ENCODE measurements at regions not wholly inside any gene's neighbourhood (a gene's known extent, or its start where the extent isn't known, plus 50 kb on each side); places are given as distances from the start of the nearest gene placed in this dataset.

- DNase-seq (ENCODE audit: low spot score in 2 of 2) (no peak), ATAC-seq (no peak)
- H3K36me3 Mint-ChIP-seq = no peaks in the 10 kb centered on the region
- H3K9me3 Mint-ChIP-seq = no peaks in the 10 kb centered on the region
- no peak overlapping the region for H3K27ac Mint-ChIP-seq
These were observed 465.2 kb downstream of the LRIG3 start for GRCh38 chr12:58455136-58455535.

- H3K36me3 Mint-ChIP-seq = no peaks in the 10 kb centered on the region
- H3K9me3 Mint-ChIP-seq = no peaks in the 10 kb centered on the region
- H3K27ac Mint-ChIP-seq = no peak overlapping the region
- DNase-seq (ENCODE audit: low spot score in 2 of 2) (no peak), ATAC-seq (no peak)
These were observed 462.2 kb downstream of the LRIG3 start for GRCh38 chr12:58458102-58458501.

GRCh38 chr12:58459191-58459590 is 461.1 kb downstream of the LRIG3 start:
- DNase-seq (ENCODE audit: low spot score in 2 of 2) (no peak), ATAC-seq (no peak)
- no peaks in the 10 kb centered on the region for H3K36me3 Mint-ChIP-seq
- no peaks in the 10 kb centered on the region for H3K9me3 Mint-ChIP-seq
- H3K27ac Mint-ChIP-seq = no peak overlapping the region

- no peaks in the 10 kb centered on the region for H3K36me3 Mint-ChIP-seq
- no peak overlapping the region for H3K27ac Mint-ChIP-seq
- peaks cover 8 to 14% of the 10 kb centered on the region in 2 donors for H3K9me3 Mint-ChIP-seq
- no peak for ATAC-seq
- DNase-seq (ENCODE audit: low spot score in 2 of 2) = no peak
These were observed 457.3 kb downstream of the LRIG3 start for GRCh38 chr12:58463051-58463450.

GRCh38 chr12:58465418-58465817 is 454.9 kb downstream of the LRIG3 start:
- no peaks in the 10 kb centered on the region for H3K36me3 Mint-ChIP-seq
- H3K27ac Mint-ChIP-seq = no peak overlapping the region
- no peak for DNase-seq (ENCODE audit: low spot score in 2 of 2)
- ATAC-seq = no peak
- H3K9me3 Mint-ChIP-seq = peaks cover 8 to 18% of the 10 kb centered on the region in 2 donors

GRCh38 chr12:58470266-58471010 is 449.9 kb downstream of the LRIG3 start:
- H3K36me3 Mint-ChIP-seq = no peaks in the 10 kb centered on the region
- no peak overlapping the region for H3K27ac Mint-ChIP-seq
- peaks cover 8 to 13% of the 10 kb centered on the region in 2 donors for H3K9me3 Mint-ChIP-seq
- no peak for ATAC-seq
- no peak for DNase-seq (ENCODE audit: low spot score in 2 of 2)

GRCh38 chr12:58479401-58479800 is 440.9 kb downstream of the LRIG3 start:
- DNase-seq (ENCODE audit: low spot score in 2 of 2) (no peak), ATAC-seq (no peak)
- Mint-ChIP-seq H3K9me3 (peaks cover 6 to 11% of the 10 kb centered on the region in 2 donors), H3K27ac (no peak overlapping the region), H3K36me3 (no peaks in the 10 kb centered on the region)

- no peak for DNase-seq (ENCODE audit: low spot score in 2 of 2)
- Mint-ChIP-seq H3K9me3 (peaks cover 6 to 11% of the 10 kb centered on the region in 2 donors), H3K27ac (no peak overlapping the region), H3K36me3 (no peaks in the 10 kb centered on the region)
- ATAC-seq = no peak
These were observed 438.5 kb downstream of the LRIG3 start for GRCh38 chr12:58481811-58482210.

- DNase-seq (ENCODE audit: low spot score in 2 of 2) = no peak
- ATAC-seq = no peak
- H3K36me3 Mint-ChIP-seq = no peaks in the 10 kb centered on the region
These were observed 433.0 kb downstream of the LRIG3 start for GRCh38 chr12:58487255-58487654.

GRCh38 chr12:58487678-58488161 is 432.6 kb downstream of the LRIG3 start:
- H3K36me3 Mint-ChIP-seq = no peaks in the 10 kb centered on the region
- H3K9me3 Mint-ChIP-seq = no peaks in the 10 kb centered on the region
- no peak for DNase-seq (ENCODE audit: low spot score in 2 of 2)
- ATAC-seq = no peak
- no peak overlapping the region for H3K27ac Mint-ChIP-seq

More at GRCh38 chr12:58487255-58487654, 433.0 kb downstream of the LRIG3 start:
- Mint-ChIP-seq H3K27ac (no peak overlapping the region), H3K9me3 (no peaks in the 10 kb centered on the region)

- DNase-seq (ENCODE audit: low spot score in 2 of 2) (no peak), ATAC-seq (no peak)
- Mint-ChIP-seq H3K27ac (no peak overlapping the region), H3K9me3 (no peaks in the 10 kb centered on the region), H3K36me3 (no peaks in the 10 kb centered on the region)
These were observed 430.9 kb downstream of the LRIG3 start for GRCh38 chr12:58489394-58489793.

- ATAC-seq (no peak), DNase-seq (ENCODE audit: low spot score in 2 of 2) (no peak)
- H3K27ac Mint-ChIP-seq = no peak overlapping the region
- no peaks in the 10 kb centered on the region for H3K36me3 Mint-ChIP-seq
- no peaks in the 10 kb centered on the region for H3K9me3 Mint-ChIP-seq
These were observed 429.0 kb downstream of the LRIG3 start for GRCh38 chr12:58491306-58491705.

- Mint-ChIP-seq H3K36me3 (no peaks in the 10 kb centered on the region), H3K27ac (no peak overlapping the region), H3K9me3 (no peaks in the 10 kb centered on the region)
- DNase-seq (ENCODE audit: low spot score in 2 of 2) = no peak
- ATAC-seq = no peak
These were observed 423.7 kb downstream of the LRIG3 start for GRCh38 chr12:58496411-58497190.

- ATAC-seq (no peak), DNase-seq (ENCODE audit: low spot score in 2 of 2) (no peak)
- no peak overlapping the region for H3K27ac Mint-ChIP-seq
- H3K36me3 Mint-ChIP-seq = no peaks in the 10 kb centered on the region
- H3K9me3 Mint-ChIP-seq = no peaks in the 10 kb centered on the region
These were observed 419.9 kb downstream of the LRIG3 start for GRCh38 chr12:58500399-58500798.

GRCh38 chr12:58502226-58502625 is 418.1 kb downstream of the LRIG3 start:
- DNase-seq (ENCODE audit: low spot score in 2 of 2) (no peak), ATAC-seq (no peak)
- Mint-ChIP-seq H3K9me3 (peaks cover 0 to 3% of the 10 kb centered on the region in 2 donors), H3K27ac (no peak overlapping the region), H3K36me3 (no peaks in the 10 kb centered on the region)

- DNase-seq (ENCODE audit: low spot score in 2 of 2) (no peak), ATAC-seq (no peak)
- no peaks in the 10 kb centered on the region for H3K36me3 Mint-ChIP-seq
- H3K9me3 Mint-ChIP-seq = peaks cover 0 to 3% of the 10 kb centered on the region in 2 donors
- no peak overlapping the region for H3K27ac Mint-ChIP-seq
These were observed 417.5 kb downstream of the LRIG3 start for GRCh38 chr12:58502841-58503240.

GRCh38 chr12:58503731-58504130 is 416.6 kb downstream of the LRIG3 start:
- H3K36me3 Mint-ChIP-seq = no peaks in the 10 kb centered on the region
- H3K9me3 Mint-ChIP-seq = peaks cover 0 to 3% of the 10 kb centered on the region in 2 donors
- ATAC-seq = no peak

More at GRCh38 chr12:58503731-58504130, 416.6 kb downstream of the LRIG3 start:
- no peak overlapping the region for H3K27ac Mint-ChIP-seq
- no peak for DNase-seq (ENCODE audit: low spot score in 2 of 2)

All from activated naive CD4-positive, alpha-beta T cell treated with anti-CD3 and anti-CD28 coated beads, Interleukin-2, amount 50 U/mL, for 72 hours (primary cell).